Fibroblast of lung (primary cell): ENCODE measurements at regions not wholly inside any gene's neighbourhood (a gene's known extent, or its start where the extent isn't known, plus 50 kb on each side); places are given as distances from the start of the nearest gene placed in this dataset.
"Not testable (repeated sequence)": the region's sequence is repeated elsewhere in the genome, so short reads cannot be mapped to it uniquely, and the experiment has no call there.

Experiments
- DNase-seq, 2 donors: peaks; one replicate each; pipeline versions ENCODE4 v3.0.0 to v3.0.0-alpha.2; 2010; ENCODE audit warnings: low read depth in 2 of 2
- H2AFZ ChIP-seq: 2 replicates; pipeline ENCODE4 v1.5.1; 2012; ENCODE audit warnings: low read length, control low read depth, inconsistent platforms
- H3K27ac ChIP-seq: 2 replicates; pipeline ENCODE4 v1.5.1; 2011; ENCODE audit warnings: low read length, control low read depth; ENCODE audit not compliant: insufficient read depth
- H3K27me3 ChIP-seq: 2 replicates; pipeline ENCODE4 v1.5.1; 2011; ENCODE audit warnings: mild to moderate bottlenecking, low read length; ENCODE audit not compliant: control insufficient read depth, insufficient read depth
- H3K36me3 ChIP-seq: 2 replicates; pipeline ENCODE4 v1.5.1; 2011; ENCODE audit warnings: low read length; ENCODE audit not compliant: control insufficient read depth, insufficient read depth
- H3K4me1 ChIP-seq: 2 replicates; pipeline ENCODE4 v1.5.1; 2011; ENCODE audit warnings: low read length; ENCODE audit not compliant: control insufficient read depth, insufficient read depth; ENCODE audit errors: extremely low read depth
- H3K4me2 ChIP-seq: 2 replicates; pipeline ENCODE4 v1.5.1; 2011; ENCODE audit warnings: low read length, control low read depth; ENCODE audit not compliant: insufficient read depth; ENCODE audit errors: extremely low read depth
- H3K4me3 ChIP-seq, 4 experiments: fragments of 200-600 bp in 1 of 4; sonication (generic) in 1 of 4; replicated peaks in 1 of 4; 2 replicates each; pipeline ENCODE4 v1.5.1; 2011 to 2016; ENCODE audit warnings: low read length in 4 of 4, low read depth in 3 of 4, mild to moderate bottlenecking in 3 of 4, control low read depth in 2 of 4, inconsistent platforms in 1 of 4, mixed read lengths in 1 of 4; ENCODE audit not compliant: insufficient read depth in 1 of 4; ENCODE audit errors: control extremely low read depth in 1 of 4
- H3K79me2 ChIP-seq: 2 replicates; pipeline ENCODE4 v1.5.1; 2012; ENCODE audit warnings: mild to moderate bottlenecking, low read length, inconsistent platforms; ENCODE audit not compliant: control insufficient read depth, insufficient read depth
- H3K9ac ChIP-seq: 2 replicates; pipeline ENCODE4 v1.5.1; 2011; ENCODE audit warnings: mild to moderate bottlenecking, low read length, control low read depth; ENCODE audit not compliant: insufficient read depth
- H3K9me3 ChIP-seq: 2 replicates; pipeline ENCODE4 v1.5.1; 2012; ENCODE audit warnings: low read depth, low read length; ENCODE audit not compliant: control insufficient read depth, insufficient read depth
- H4K20me1 ChIP-seq: 2 replicates; pipeline ENCODE4 v1.5.1; 2011; ENCODE audit warnings: low read length; ENCODE audit not compliant: control insufficient read depth, insufficient read depth; ENCODE audit errors: extremely low read depth
- CTCF ChIP-seq, 2 donors: IDR thresholded peaks in 1 of 2; conservative IDR thresholded peaks in 1 of 2; 1 replicate in 1 of 2; 2 replicates in 1 of 2; pipeline ENCODE4 v1.5.1; 2011 to 2012; ENCODE audit warnings: low read length in 2 of 2, control low read depth in 1 of 2, inconsistent platforms in 1 of 2, low read depth in 1 of 2, mild to moderate bottlenecking in 1 of 2
- EZH2 ChIP-seq: IDR thresholded peaks from 2 replicates; pipeline ENCODE4 v1.5.1; 2012; ENCODE audit warnings: low read length, control low read depth, mild to moderate bottlenecking; ENCODE audit errors: missing control alignments

- H3K36me3 ChIP-seq: no peaks in the 10 kb centered on the region
- no peak overlapping the region for H2AFZ ChIP-seq
- no peaks in the 10 kb centered on the region for H4K20me1 ChIP-seq
- no peak overlapping the region for H3K27ac ChIP-seq
- H3K9ac ChIP-seq: no peak overlapping the region
- H3K4me2 ChIP-seq: no peak overlapping the region
- DNase-seq: peak; percentile 56 to 83
- no peaks in the 10 kb centered on the region for H3K27me3 ChIP-seq
- H3K79me2 ChIP-seq: no peaks in the 10 kb centered on the region
- TF ChIP-seq EZH2: no peak
- peaks cover 7% of the 10 kb centered on the region for H3K4me1 ChIP-seq
- H3K4me3 ChIP-seq: no peak overlapping the region
- H3K9me3 ChIP-seq: no peaks in the 10 kb centered on the region
Observed at GRCh38 chr4:146051728-146052391, 113.2 kb upstream of the ZNF827 start.

DNA sequence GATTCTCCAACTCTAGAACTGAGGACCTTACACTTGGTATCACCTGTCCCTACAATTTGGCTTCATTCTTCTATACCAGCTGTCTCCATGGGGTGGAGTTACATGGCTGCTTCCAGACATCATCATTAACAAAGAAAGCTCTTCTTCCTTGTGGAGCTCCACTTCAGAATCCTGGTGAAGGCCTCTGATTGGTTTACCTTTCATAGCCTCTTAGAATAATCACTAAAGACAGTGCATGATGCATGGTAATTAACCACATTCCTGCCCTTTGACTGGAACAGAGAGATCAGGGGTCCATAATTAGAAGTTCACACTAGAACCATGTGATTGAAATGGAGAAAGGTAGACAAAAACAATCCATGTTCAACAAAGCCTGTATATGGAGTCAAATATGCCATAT, 112.6 kb upstream of the ZNF827 start:
- Histone ChIP-seq H3K9ac (no peak overlapping the region), H3K4me3 (no peak overlapping the region), H3K79me2 (no peaks in the 10 kb centered on the region), H3K4me2 (no peak overlapping the region), H3K27ac (peak overlapping the region; percentile 16), H3K4me1 (peaks cover 7% of the 10 kb centered on the region), H3K9me3 (no peaks in the 10 kb centered on the region), H3K36me3 (no peaks in the 10 kb centered on the region), H3K27me3 (no peaks in the 10 kb centered on the region), H4K20me1 (no peaks in the 10 kb centered on the region), H2AFZ (no peak overlapping the region)
- DNase-seq: no peak
- TF ChIP-seq CTCF (conservative IDR thresholded peaks at IDR 0.05 in 1 of 2, IDR thresholded peaks at IDR 0.05 in 1 of 2; ENCODE audit: low read depth in 1 of 2, low read length in 2 of 2) (no peak), EZH2 (no peak)

DNA sequence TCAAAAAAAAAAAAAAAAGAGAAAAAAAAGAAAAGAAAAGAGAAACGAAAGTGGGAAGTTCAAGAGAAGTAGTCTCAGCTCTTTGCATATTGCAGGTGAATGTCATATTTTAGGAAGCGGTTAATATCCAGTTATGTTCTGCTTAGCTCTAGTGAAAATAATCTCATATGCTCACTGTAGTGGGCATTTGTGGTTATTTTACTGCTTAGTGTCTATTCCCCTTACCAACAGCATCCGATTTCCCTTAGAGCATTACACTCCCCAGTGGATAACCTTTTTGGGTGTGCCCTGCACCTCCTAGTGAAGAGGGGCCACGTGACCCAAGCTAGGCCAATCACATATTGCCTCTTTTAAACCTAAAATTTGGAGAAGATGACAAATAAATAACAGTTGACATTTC, 111.2 kb upstream of the ZNF827 start:
- H3K36me3 ChIP-seq: no peaks in the 10 kb centered on the region
- H3K27ac ChIP-seq: no peak overlapping the region
- no peaks in the 10 kb centered on the region for H4K20me1 ChIP-seq
- no peaks in the 10 kb centered on the region for H3K9me3 ChIP-seq
- no peak overlapping the region for H3K4me2 ChIP-seq
- TF ChIP-seq EZH2 (no peak), CTCF (conservative IDR thresholded peaks at IDR 0.05 in 1 of 2, IDR thresholded peaks at IDR 0.05 in 1 of 2; ENCODE audit: low read depth in 1 of 2, low read length in 2 of 2) (no peak)
- no peaks in the 10 kb centered on the region for H3K27me3 ChIP-seq
- no peak overlapping the region for H3K9ac ChIP-seq
- no peak overlapping the region for H3K4me3 ChIP-seq
- H3K4me1 ChIP-seq: peaks cover 7% of the 10 kb centered on the region
- no peak overlapping the region for H2AFZ ChIP-seq
- H3K79me2 ChIP-seq: no peaks in the 10 kb centered on the region
- no peak for DNase-seq

- not testable (repeated sequence) for DNase-seq, H2AFZ ChIP-seq, H3K36me3 ChIP-seq, H3K4me1 ChIP-seq, H3K9ac ChIP-seq, H4K20me1 ChIP-seq, H3K79me2 ChIP-seq, H3K27me3 ChIP-seq, H3K27ac ChIP-seq, H3K9me3 ChIP-seq, H3K4me3 ChIP-seq, H3K4me2 ChIP-seq
Observed at GRCh38 chr4:146047768-146048167, 109.1 kb upstream of the ZNF827 start.
